IMR-90 (cell line): ENCODE measurements at regions not wholly inside any gene's neighbourhood (a gene's known extent, or its start where the extent isn't known, plus 50 kb on each side); places are given as distances from the start of the nearest gene placed in this dataset.

Source experiments
- ATAC-seq: fragments of 200-7000 bp; cut with Tn5 transposase; 2 replicates; pipeline ENCODE4 v1.9.1; 2020; ENCODE audit warnings: low read depth, mild to moderate bottlenecking, moderate library complexity
- BruUV-seq: library from RNA; stranded (reverse); fragments of 400-500 nt; replicated peaks from 2 replicates; lab custom pipeline; 2021; lab: Mats Ljungman, UMichigan
- CTCF ChIA-PET: fragments of 300-600 bp; formaldehyde crosslinking; extraction: SDS; loops from one replicate; lab custom pipeline; 2021; ENCODE audit warnings: antibody characterized with exemption; lab: Yijun Ruan, JAX
- POLR2A ChIA-PET: fragments of 300-600 bp; sonication (Branson Sonifier 250); formaldehyde crosslinking; loops from one replicate; lab custom pipeline; 2022; ENCODE audit warnings: antibody characterized with exemption; ENCODE audit not compliant: unreplicated experiment; lab: Charles Lee
- DNase-seq: peaks from one replicate; pipeline ENCODE4 v3.0.0; 2013
- H2AFZ ChIP-seq: replicated peaks from 2 replicates; pipeline ENCODE3; 2013; ENCODE audit warnings: low read length, mild to moderate bottlenecking; ENCODE audit not compliant: poor library complexity
- H2AK5ac ChIP-seq: 2 replicates; pipeline ENCODE4 v1.6.1; 2013; ENCODE audit warnings: low read depth, low read length, inconsistent platforms
- H2AK9ac ChIP-seq: replicated peaks from 2 replicates; pipeline ENCODE3; 2013; ENCODE audit warnings: mild to moderate bottlenecking, low read depth, low read length, moderate library complexity; ENCODE audit not compliant: poor library complexity
- H2BK120ac ChIP-seq: 2 replicates; pipeline ENCODE4 v1.6.1; 2013; ENCODE audit warnings: low read depth, low read length, inconsistent platforms
- H2BK15ac ChIP-seq: 3 replicates; pipeline ENCODE4 v1.6.1; 2013; ENCODE audit warnings: low read depth, low read length, inconsistent platforms
- H2BK20ac ChIP-seq: 2 replicates; pipeline ENCODE4 v1.6.1; 2013; ENCODE audit warnings: low read depth, mild to moderate bottlenecking, inconsistent platforms, low read length, moderate library complexity
- H2BK5ac ChIP-seq: 2 replicates; pipeline ENCODE4 v1.6.1; 2013; ENCODE audit warnings: mild to moderate bottlenecking, low read depth, low read length, inconsistent platforms; ENCODE audit not compliant: poor library complexity, severe bottlenecking
- H3K14ac ChIP-seq: replicated peaks from 2 replicates; pipeline ENCODE4 v1.6.1; 2013; ENCODE audit warnings: low read depth, low read length, inconsistent platforms
- H3K18ac ChIP-seq: 2 replicates; pipeline ENCODE4 v1.6.1; 2013; ENCODE audit warnings: low read depth, low read length, control low read depth
- H3K23ac ChIP-seq: 2 replicates; pipeline ENCODE4 v1.6.1; 2013; ENCODE audit warnings: low read depth, low read length, inconsistent platforms
- H3K27ac ChIP-seq: 2 replicates; pipeline ENCODE4 v1.5.1; 2013; ENCODE audit warnings: mild to moderate bottlenecking, control low read depth, low read length; ENCODE audit not compliant: insufficient read depth
- H3K27me3 ChIP-seq: 2 replicates; pipeline ENCODE4 v1.6.1; 2013; ENCODE audit warnings: low read length; ENCODE audit not compliant: control insufficient read depth, insufficient read depth
- H3K36me3 ChIP-seq: 2 replicates; pipeline ENCODE4 v1.6.1; 2013; ENCODE audit warnings: low read length, mixed read lengths; ENCODE audit not compliant: control insufficient read depth, insufficient read depth
- H3K4ac ChIP-seq: 2 replicates; pipeline ENCODE4 v1.6.1; 2013; ENCODE audit warnings: low read depth, low read length, inconsistent platforms
- H3K4me1 ChIP-seq: 2 replicates; pipeline ENCODE4 v1.6.1; 2013; ENCODE audit warnings: low read length, mixed read lengths; ENCODE audit not compliant: control insufficient read depth, insufficient read depth
- H3K4me2 ChIP-seq: 2 replicates; pipeline ENCODE4 v1.6.1; 2013; ENCODE audit warnings: low read depth, mild to moderate bottlenecking, control low read depth, low read length, moderate library complexity
- H3K4me3 ChIP-seq: 2 replicates; pipeline ENCODE4 v1.5.1; 2013; ENCODE audit warnings: low read depth, mild to moderate bottlenecking, control low read depth, low read length, moderate library complexity; ENCODE audit not compliant: insufficient read depth
- H3K56ac ChIP-seq: 2 replicates; pipeline ENCODE4 v1.6.1; 2013; ENCODE audit warnings: low read length, inconsistent platforms; ENCODE audit not compliant: insufficient read depth; ENCODE audit errors: extremely low read depth
- H3K79me1 ChIP-seq, 2 experiments: 2 replicates each; pipeline ENCODE4 v1.6.1; 2013; ENCODE audit warnings: low read length in 2 of 2, inconsistent platforms in 1 of 2, low read depth in 1 of 2
- H3K9ac ChIP-seq: 2 replicates; pipeline ENCODE4 v1.6.1; 2013; ENCODE audit warnings: low read depth, low read length, control low read depth
- H3K9me1 ChIP-seq: 2 replicates; pipeline ENCODE4 v1.6.1; 2013; ENCODE audit warnings: low read length, inconsistent platforms; ENCODE audit not compliant: insufficient read depth
- H3K9me3 ChIP-seq: 2 replicates; pipeline ENCODE4 v1.6.1; 2013; ENCODE audit warnings: low read length; ENCODE audit not compliant: control insufficient read depth, insufficient read depth
- H4K20me1 ChIP-seq: 2 replicates; pipeline ENCODE4 v1.6.1; 2013; ENCODE audit warnings: low read length, inconsistent platforms; ENCODE audit not compliant: insufficient read depth
- H4K5ac ChIP-seq: 2 replicates; pipeline ENCODE4 v1.6.1; 2013; ENCODE audit warnings: mild to moderate bottlenecking, low read depth, low read length, control low read depth
- H4K8ac ChIP-seq, 2 experiments: 2 replicates each; pipeline ENCODE4 v1.6.1; 2013; ENCODE audit warnings: low read depth in 2 of 2, low read length in 2 of 2, control low read depth in 1 of 2, inconsistent platforms in 1 of 2
- H4K91ac ChIP-seq: 2 replicates; pipeline ENCODE4 v1.6.1; 2013; ENCODE audit warnings: low read depth, low read length, inconsistent platforms; ENCODE audit not compliant: insufficient read depth
- BHLHE40 ChIP-seq: fragments of 150-350 bp; IDR thresholded peaks from 2 replicates; pipeline ENCODE4 v1.6.1; 2016; ENCODE audit warnings: mild to moderate bottlenecking, low read depth, low read length
- CEBPB ChIP-seq: IDR thresholded peaks from 2 replicates; pipeline ENCODE4 v1.6.1; 2012; ENCODE audit warnings: low read depth, low read length, improper control_type of control experiment
- CHD1 ChIP-seq: IDR thresholded peaks from 2 replicates; pipeline ENCODE4 v1.6.1; 2012; ENCODE audit warnings: low read depth, low read length, improper control_type of control experiment
- CTCF ChIP-seq: conservative IDR thresholded peaks from 2 replicates; pipeline ENCODE4 v1.5.1; 2012; ENCODE audit warnings: mild to moderate bottlenecking, low read depth, low read length, improper control_type of control experiment
- ELK1 ChIP-seq: fragments of 150-350 bp; IDR thresholded peaks from 2 replicates; pipeline ENCODE4 v1.6.1; 2016; ENCODE audit warnings: low read depth, mild to moderate bottlenecking, low read length, moderate library complexity, borderline replicate concordance
- MAFK ChIP-seq: IDR thresholded peaks from 2 replicates; pipeline ENCODE4 v1.6.1; 2012; ENCODE audit warnings: low read depth, low read length, improper control_type of control experiment
- MAZ ChIP-seq: IDR thresholded peaks from 2 replicates; pipeline ENCODE4 v1.6.1; 2012; ENCODE audit warnings: low read depth, mild to moderate bottlenecking, low read length, improper control_type of control experiment, moderate library complexity, borderline replicate concordance
- MXI1 ChIP-seq: IDR thresholded peaks from 2 replicates; pipeline ENCODE4 v1.6.1; 2012; ENCODE audit warnings: low read depth, mild to moderate bottlenecking, low read length, moderate library complexity, borderline replicate concordance
- NFE2L2 ChIP-seq: fragments of 150-350 bp; IDR thresholded peaks from 2 replicates; pipeline ENCODE4 v1.6.1; 2016; ENCODE audit warnings: low read depth, mild to moderate bottlenecking, low read length
- POLR2A ChIP-seq: IDR thresholded peaks from 2 replicates; pipeline ENCODE4 v1.6.1; 2012; ENCODE audit warnings: mild to moderate bottlenecking, low read depth, low read length
- RCOR1 ChIP-seq: IDR thresholded peaks from 2 replicates; pipeline ENCODE4 v1.6.1; 2012; ENCODE audit warnings: mild to moderate bottlenecking, low read length, improper control_type of control experiment; ENCODE audit not compliant: insufficient replicate concordance
- RFX5 ChIP-seq: IDR thresholded peaks from 2 replicates; pipeline ENCODE4 v1.8.0; 2012; ENCODE audit warnings: low read depth, mild to moderate bottlenecking, low read length, moderate library complexity
- SMC3 ChIP-seq: fragments of 150-350 bp; IDR thresholded peaks from 2 replicates; pipeline ENCODE4 v1.6.1; 2016; ENCODE audit warnings: low read depth, mild to moderate bottlenecking, antibody characterized with exemption, low read length, moderate library complexity
- USF2 ChIP-seq: fragments of 150-350 bp; IDR thresholded peaks from 2 replicates; pipeline ENCODE4 v1.6.1; 2017; ENCODE audit warnings: mild to moderate bottlenecking, antibody characterized with exemption, low read length, low read depth
- WGBS, 2 experiments: methylation state at CpG; one replicate each; pipeline versions ENCODE4 v1.1.5 to v1.1.7; 2013; ENCODE audit warnings: missing lambda C conversion rate in 2 of 2; ENCODE audit not compliant: insufficient read length in 1 of 2; ENCODE audit errors: extremely low coverage in 2 of 2; 5-methylcytosine and 5-hydroxymethylcytosine counted together
- dilution Hi-C: fragments of 300-500 bp; cut with HindIII; formaldehyde crosslinking; loops from one replicate; pipeline ENCODE4 v1.14.3; 2018; ENCODE audit warnings: low sequenced_read_pairs; ENCODE audit not compliant: unreplicated experiment
- in situ Hi-C: fragments of 300-500 bp; cut with MboI; formaldehyde crosslinking; loops from 3 replicates; pipeline ENCODE4 v1.14.3; 2019; ENCODE audit warnings: low sequenced_read_pairs, inconsistent platforms, mixed read lengths
- intact Hi-C: fragments of 100-400 bp; cut with micrococcal nuclease; formaldehyde crosslinking; loops from 2 replicates; pipeline ENCODE4 v1.10.0; 2022

- ATAC-seq: no peak
Observed at GRCh38 chr18:51321696-51322095, 124.2 kb upstream of the MEX3C start.

More at GRCh38 chr18:51321696-51322095, 124.2 kb upstream of the MEX3C start:
- Histone ChIP-seq H3K4me3 (no peak overlapping the region), H3K27ac (no peak overlapping the region), H3K4me1 (no peaks in the 10 kb centered on the region), H4K91ac (no peak overlapping the region), H2BK5ac (no peak overlapping the region), H2AK9ac (no peak overlapping the region), H3K27me3 (no peaks in the 10 kb centered on the region), H4K5ac (no peak overlapping the region), H3K23ac (no peak overlapping the region), H3K14ac (no peak overlapping the region), H3K4ac (no peak overlapping the region), H2AK5ac (no peak overlapping the region), H2BK15ac (no peak overlapping the region), H3K56ac (no peak overlapping the region), H3K9ac (no peak overlapping the region), H3K9me1 (no peaks in the 10 kb centered on the region), H2BK120ac (no peak overlapping the region), H3K36me3 (no peaks in the 10 kb centered on the region), H4K8ac (no peak overlapping the region), H2AFZ (no peak overlapping the region), H3K4me2 (no peak overlapping the region), H2BK20ac (no peak overlapping the region), H4K20me1 (no peaks in the 10 kb centered on the region), H3K18ac (no peak overlapping the region), H3K79me1 (no peaks in the 10 kb centered on the region), H3K9me3 (peaks cover 15% of the 10 kb centered on the region; the same call in 1 of the 2 replicates)
- no CpG with 5 or more reads among the region's 1 CpG for WGBS, 2 experiments
- BruUV-seq: no TSS peak
- dilution Hi-C loops: no loop called here
- POLR2A ChIA-PET: no interaction called here
- TF ChIP-seq ELK1 (no peak), MAZ (no peak), CHD1 (no peak), USF2 (no peak), NFE2L2 (no peak), RCOR1 (no peak), CEBPB (no peak), POLR2A (no peak), MAFK (no peak), CTCF (no peak), BHLHE40 (no peak), SMC3 (no peak), RFX5 (no peak), MXI1 (no peak)
- intact Hi-C loops: no loop called here
- CTCF ChIA-PET: no interaction called here
- in situ Hi-C loops: no loop called here
- DNase-seq: no peak
